Activated effector memory CD4-positive, alpha-beta T cell treated with Interleukin-2 at 50 U/mL for 16 hours (primary cell): ENCODE measurements at regions not wholly inside any gene's neighbourhood (a gene's known extent, or its start where the extent isn't known, plus 50 kb on each side); places are given as distances from the start of the nearest gene placed in this dataset.
"Not testable (repeated sequence)": the region's sequence is repeated elsewhere in the genome, so short reads cannot be mapped to it uniquely, and the experiment has no call there.

Experiments
- DNase-seq: peaks from one replicate; pipeline ENCODE4 v3.0.0-alpha.2; 2020

DNA sequence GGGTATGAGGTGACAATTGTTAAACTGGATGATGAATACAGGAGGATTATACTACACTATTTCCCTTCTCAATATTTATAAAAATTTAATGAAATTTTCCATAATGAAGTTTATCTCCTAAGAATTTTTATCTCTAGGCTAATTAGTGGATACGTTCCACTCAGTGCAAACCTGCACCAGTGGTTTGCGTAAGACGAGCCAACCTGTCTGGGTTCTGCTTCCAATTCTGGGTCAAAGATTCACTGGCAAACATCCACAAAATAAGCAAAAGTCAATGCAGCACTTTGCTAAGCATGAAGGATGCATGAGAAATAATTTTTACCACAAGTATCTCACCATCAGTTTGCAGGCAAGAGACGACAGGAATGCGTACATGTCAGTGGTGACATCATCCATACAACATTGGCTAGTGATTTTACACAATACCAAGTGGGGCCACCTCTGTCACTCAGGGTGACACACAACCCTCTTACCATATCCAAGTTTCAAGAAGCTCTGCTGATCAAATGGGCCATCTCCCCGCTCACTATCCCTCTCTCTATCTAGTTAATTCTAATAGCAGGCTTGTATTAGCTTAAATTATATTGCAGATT, 51.7 kb downstream of the FAM50B start:
- no peak for DNase-seq

DNA sequence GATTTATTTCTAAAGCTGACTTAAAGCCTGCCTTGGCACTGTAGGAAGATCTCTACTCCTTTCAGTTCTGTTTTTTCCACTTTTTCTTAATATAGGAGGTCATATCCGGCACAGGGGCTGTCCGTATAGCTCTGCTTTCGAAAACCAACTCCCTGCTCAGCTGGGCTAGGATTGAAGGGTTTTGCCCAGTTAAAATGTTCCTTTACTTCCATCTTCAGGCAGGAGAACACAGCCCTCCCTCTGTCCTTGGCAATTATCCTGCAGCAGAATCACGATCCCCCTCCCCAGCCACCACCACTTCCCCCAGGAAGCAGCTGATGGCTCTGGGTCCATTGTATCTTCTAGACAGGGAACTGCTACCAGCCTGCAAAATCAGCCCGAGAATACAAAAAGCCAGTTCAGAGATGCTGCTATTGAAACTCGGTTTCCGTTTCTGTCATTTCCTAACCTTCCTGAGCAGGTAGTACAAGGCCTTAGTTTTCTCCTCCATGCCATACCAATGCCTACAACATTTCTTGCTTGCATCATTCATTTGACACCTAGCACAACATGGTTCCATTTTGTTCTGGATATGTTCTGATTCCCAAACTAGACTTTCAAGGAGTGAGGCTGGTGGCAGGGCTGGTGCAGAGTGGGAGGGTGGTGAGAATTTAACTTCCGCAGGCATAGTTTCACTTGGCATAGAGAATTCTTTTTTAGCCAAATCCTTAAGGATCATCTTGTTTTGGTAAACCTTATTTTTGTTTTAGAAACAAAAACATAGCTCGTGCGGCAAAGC, 53.9 kb downstream of the FAM50B start:
- DNase-seq = no peak

DNA sequence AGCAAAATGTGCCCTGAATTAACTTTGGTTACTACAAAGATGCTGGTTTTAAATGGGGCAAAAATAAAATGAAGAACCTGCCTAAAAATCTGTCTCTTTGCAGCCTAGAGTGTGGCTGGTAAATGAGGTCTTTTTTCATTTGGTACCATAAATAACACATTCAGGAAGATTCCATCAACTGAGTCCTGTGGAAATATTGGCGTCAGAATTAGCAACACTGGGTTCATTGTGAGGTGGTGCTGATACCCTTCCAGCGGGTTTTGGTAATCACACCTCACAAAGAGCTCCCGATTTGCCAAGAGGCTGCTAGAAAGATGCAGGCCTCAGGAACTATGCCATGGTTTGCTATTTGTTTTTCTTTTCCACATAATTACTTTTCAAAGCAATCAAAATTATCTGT, 55.3 kb downstream of the FAM50B start:
- DNase-seq = no peak

DNA sequence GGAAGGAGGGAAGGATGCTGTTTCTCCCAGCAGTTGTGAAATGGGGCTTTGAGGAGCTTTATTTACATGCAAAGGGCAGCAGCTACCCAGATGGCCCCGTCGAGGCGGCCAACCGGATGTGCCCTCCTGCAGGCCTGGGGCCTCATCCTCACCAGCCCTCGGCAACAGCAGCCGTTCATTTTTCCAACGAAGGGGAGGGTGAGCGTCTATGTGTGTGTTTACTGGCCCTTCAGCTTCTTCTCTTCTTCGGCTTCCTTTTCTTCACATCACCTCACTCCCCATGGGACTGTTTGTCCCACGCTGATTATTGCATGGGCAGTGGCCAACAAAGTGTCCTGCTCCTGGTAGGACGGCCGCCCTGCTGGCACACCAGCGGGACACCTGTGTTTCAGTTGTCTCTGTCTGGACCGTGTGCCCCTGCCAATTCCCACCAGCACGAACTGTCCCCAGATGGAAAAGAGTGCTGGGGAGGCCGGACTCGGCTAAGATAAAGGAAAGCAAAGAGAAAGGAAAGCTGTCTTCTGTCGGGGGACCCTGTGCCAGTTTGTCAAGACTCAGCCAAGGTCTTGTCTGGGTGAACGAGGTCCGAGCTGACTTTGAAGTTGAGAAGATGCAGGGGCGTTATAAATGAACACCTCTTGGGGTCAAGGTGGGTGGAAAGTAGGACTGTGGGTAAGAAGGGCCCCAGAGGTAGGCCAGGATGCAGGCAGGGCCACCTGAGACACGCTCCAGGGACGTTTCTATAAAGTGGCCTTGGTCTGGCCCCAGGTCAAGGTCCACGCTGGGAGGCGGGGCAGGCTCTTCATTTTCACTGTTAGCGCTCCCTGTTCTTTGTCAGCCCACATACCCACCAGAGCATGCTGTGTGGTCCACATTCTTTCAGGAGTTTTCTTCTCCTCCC, 57.0 kb downstream of the FAM50B start:
- DNase-seq = no peak

DNA sequence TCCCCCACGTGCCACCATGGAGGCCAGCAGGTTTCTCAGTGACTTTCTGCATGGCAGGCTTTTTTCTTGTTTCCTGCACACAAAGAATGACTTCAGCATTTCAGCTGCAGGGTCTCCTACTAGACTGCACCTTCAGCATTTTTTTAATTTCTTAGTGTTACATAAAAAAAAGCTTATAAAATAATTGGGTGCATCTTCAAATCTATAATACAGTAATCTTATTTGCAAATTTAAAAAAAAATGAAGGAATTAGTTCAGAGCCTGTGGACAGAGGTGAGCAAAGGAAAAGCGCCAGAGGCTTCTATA, 57.6 kb downstream of the FAM50B start:
- DNase-seq = no peak

DNA sequence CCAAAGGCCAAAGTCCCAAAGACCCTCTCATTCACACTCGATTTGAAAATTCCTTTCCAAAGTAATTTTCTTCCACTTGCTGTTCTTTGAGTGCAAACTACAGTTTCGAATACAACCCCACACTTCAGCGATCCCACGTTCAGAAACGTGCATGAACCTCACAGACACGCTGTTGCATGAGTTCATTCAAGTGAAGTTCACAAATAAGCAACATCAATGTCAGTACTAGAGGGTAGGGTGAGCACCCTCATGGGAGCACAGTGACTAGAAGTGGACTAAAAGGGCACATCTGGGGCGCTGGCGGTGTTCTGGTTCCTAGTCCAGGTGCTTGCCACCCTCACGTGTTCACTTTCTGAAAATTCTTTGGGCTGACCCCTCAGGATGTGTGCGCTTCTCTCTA, 59.0 kb downstream of the FAM50B start:
- DNase-seq = no peak

DNA sequence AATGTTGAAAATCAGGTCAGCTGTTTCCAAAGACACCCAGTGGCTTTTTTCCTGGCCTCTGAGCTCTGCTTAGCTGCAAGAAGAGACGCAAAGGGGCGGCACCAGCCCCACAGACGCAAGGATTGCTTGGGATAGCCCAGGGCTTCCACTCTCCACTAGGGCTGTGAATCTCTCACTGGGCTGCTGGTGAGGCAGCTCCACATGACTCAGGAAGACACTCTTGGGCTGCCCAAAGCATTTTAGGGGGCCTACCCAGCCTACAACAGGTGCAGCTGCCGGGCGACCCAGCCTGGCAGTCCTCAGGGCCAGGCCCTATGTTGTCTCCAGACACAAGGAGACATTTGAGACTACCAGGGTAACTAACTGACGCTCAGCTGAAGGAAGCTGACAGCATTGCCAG, 59.8 kb downstream of the FAM50B start:
- DNase-seq = no peak

DNA sequence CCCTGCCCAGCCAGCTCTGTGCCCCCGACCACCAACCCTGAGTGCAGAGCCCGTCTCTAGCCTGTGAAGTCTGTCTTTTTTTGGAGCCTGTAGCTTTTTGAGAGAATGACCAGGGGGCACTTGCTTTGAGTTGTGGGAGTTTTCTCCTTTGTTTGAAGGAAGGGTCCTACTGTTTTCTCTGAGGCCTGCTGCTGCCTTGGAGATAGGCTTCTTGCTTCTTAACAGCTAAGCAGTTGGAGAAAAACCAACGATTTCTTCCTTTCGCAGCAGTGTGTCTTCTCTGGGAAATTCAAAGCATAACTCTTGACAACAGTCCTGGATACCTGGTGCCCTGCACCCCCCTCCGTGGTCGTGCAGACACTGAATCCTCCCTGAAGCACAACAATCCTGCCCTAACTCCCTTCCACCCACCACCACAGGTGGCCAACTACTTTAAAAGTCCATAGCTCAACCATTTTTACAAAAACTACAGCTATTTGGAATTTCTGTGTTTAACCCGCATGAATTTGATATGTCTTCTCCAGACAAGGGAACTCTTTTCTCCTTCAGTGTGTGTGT, 61.0 kb downstream of the FAM50B start:
- DNase-seq = no peak

DNA sequence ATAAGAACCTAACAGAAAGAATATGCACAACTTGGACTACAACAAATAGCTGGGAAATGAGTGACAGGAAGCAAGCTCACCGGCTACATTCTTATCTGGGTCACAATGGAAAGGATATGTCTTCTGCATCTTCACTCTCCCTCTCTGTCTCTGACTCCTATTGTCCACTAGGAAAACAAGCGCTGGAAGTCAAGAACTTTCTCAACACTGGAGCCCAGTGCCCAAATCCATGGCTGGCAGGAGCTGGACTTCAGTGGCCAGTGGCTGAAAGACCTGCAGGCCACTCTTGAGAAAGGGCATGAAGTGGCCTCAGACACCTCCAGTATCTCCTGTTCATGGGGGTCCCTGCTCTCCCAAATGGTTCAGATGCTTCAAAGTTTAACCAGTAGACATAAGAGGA, 62.0 kb downstream of the FAM50B start:
- no peak for DNase-seq

DNA sequence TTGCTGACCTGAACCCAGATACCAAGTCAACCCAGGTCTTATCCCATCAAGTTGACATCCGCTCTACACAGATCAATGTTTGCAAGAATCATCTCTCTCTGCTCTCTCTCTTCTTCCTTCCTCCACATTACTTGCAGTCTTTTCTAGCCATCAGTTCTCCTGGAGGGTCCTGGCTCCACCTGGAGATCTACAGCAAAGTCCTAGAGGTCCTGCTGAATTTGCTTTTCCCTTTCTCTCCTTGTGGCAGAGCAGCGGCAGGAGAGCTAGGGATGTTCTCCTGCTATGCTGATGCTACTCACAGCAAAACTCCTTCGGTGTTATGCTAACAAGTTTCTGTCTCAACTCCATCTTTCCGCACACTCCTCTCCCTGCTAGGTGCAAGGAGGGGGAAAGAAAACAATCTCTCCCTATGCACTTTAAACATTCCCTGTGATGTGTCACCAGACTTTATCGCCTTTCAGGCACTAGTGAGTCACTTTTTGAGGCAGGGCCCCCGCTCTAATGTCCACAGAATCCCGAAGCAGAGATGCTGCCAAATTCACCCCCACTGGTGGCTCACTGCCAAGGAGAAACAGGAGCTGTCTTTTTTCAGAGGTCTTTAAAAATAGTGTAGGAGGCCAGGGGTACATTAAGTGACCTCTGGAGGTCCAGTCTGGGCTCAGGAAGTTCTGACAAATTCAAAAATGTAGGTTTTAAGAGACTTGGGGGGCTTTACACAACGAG, 62.6 kb downstream of the FAM50B start:
- no peak for DNase-seq

DNA sequence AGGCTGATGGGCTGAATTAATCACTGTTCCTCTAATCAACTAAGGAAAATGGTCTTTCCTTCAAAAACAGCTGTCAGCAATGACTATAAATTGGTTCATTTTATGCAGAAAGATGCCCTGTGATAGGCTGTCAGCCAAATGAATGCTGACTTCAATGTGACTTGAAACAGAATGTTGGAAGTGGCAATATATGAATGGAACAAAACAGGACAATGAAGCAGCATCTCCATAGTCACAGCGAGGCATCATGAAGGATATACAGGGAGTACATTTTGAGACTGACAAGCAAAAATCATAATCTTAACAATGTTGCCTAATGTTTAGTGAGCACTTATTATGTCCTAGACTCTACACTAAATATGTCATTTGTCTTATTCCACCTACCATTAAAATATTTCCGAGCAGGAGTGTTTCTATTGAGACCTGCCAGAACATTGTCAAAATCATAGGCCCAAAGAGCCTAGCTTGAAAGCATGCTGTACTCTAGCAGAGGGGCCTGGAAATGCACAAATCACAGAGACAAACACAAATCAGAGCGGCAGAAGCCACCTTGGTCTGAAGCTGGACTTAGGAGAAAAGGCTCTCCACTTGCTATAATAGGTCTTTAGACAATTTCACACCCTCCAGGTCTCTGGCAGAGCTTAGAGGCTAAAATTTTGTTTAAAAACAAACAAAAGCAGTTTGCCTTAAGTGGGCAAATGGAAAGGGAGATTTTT, 63.3 kb downstream of the FAM50B start:
- DNase-seq = no peak

DNA sequence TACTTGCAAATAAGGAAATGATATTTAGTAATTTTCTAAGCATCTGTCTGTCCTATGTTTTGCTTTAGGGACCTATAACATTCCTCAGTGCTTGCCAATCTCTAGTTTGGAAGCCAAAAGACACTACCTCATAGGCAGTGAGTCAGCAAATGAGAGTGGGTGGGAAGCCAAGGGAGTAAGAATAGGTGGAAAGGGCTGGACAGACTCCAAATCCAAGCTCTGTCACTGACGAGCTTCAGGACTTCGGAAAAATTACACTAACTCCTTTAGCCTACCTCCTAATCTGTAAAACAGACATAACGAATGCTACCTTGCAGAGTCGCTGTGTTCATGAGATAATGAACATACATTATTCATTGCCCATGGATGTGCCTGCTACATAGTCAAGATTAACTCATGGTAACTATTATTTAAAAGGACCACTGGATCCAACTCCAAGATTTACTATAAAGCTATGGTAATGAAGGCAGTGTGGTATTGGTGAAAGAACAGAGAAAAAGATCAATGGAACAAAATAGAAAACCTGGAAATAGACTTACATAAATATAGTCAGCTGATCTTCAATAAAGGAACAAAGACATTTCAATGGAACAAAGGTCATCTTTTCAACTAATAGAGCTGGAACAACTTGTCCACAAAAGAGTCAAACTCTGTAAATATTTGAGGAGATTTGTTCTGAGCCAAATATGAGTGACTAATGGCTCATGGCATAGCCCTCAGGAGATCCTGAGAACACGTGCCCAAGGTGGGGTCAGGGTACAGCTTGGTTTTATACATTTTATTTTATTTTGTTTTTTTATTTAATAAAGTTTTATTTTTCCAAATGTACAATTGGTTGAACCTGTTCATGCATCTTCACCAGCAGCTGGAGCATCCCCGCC, 64.1 kb downstream of the FAM50B start:
- no peak for DNase-seq

DNA sequence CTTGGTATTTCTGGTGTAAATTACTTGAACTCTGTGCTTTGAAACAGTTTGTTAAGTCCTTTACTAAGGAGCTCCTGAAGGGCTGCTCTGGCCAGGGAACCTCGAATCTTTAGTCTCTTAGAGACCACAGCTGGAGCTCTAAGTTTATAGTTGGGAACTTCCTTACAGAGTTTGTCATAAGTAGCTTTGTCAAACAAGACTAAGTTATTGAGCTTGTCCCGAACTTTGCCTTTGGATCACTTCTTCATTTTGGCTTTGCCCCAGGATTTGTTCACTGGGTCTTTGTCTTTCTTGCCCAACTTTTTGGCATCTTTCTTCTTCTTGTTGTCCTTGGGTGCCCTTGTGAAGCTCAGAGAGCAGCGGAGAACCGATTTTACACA, 64.8 kb downstream of the FAM50B start:
- no peak for DNase-seq

DNA sequence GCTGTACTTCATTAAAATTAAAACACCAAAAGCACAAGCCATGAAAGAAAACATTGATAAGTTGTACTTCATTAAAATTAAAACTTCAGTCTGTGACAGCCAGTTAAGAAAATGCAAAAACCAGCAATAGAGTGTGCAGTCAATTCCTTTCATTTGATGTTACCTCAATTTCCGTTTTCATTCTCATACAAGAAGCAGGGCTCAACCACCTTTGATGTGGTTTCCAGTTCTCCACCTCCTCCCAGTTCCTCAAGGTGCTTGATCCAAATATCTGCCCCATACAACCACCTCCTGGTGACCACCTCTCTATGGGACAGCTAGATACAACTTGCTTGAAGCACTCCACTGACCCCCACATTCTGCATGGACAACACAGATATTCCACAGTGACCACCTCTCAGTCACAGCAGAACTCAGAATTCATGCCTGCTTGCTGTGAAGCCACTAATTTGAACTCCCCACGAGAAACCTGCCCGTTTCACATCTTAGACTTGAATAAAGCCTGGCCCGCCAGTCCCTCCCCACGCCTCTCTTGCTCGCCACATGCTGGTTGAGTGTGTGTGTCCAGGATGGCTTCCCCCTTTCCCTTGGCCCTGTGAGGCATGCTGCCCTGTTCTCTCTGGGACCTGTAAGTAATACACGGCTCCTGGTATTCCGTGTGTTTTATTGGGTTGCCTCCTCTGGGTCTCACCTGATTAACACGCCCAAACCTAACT, 66.1 kb downstream of the FAM50B start:
- DNase-seq = peak; percentile 7

DNA sequence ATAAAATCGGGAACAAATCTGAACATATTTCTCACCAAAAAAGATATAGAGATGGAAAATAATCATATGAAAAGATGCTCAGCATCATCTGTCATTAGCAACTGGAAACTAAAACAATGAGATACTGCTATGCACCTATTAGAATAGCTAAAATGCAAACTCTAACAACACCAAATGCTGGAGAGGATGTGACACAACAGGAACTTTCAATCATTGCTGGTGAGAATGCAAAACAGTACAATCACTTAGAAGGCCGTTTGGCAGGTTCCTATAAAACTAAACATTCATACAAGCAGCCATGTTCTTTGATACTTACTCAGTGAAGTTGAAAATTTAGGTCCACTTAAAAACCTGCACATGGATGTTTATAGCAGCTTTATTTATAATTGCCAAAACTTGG, 67.0 kb downstream of the FAM50B start:
- no peak for DNase-seq

DNA sequence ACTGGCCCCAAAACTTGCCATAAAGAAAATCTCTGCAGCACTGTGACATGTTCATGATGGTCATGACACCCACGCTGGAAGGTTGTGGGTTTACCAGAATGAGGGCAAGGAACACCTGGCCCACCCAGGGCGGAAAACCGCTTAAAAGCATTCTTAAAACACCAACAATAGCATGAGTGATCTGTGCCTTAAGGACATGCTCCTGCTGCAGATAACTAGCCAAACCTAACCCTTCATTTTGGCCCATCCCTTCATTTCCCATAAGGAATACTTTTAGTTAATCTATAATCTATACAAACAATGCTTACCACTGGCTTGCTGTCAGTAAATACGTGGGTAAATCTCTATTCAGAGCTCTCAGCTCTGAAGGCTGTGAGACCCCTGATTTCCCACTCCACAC, 67.6 kb downstream of the FAM50B start:
- not testable (repeated sequence) for DNase-seq

DNA sequence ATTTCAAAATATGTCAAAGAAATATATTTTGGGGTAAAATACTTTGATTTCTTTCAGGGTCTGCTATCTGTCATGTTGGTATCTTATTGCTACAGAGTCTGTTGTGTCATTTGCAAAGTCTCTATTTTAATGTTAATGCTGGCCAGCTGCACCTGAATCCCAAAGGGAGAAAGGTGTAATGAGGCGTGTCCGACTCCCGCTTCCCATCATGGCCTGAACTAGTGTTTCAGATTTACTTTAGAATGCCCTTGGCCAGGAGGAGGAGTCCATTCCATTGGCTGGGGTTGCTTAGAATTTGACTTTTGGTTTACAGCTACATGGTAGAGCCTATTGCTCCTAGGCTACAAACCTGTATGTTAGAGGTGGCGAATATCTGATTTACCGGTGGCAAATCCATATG, 69.3 kb downstream of the FAM50B start:
- no peak for DNase-seq

DNA sequence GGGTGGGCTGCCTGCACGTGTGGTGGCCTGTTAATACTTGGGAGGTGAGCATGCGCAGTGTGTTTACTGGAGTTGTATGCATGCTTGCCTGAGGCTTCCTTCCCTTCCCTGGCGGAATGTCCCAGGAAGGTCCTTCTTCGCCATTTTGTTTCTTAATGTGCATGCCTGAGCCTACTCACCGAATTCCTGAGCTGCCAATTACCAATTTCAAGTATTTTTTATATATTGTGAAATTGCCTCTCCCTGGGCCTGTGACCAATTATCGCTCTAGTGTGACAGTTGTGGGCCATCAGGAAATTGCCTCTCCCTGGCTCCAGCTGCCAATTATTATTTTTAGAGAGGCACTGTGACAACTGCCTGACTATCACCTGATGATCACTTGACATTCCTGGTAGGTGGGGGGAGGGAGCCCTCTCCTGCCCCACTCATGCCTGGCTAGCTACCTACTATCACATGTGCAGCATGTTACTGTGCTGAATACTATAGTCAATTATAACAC, 70.0 kb downstream of the FAM50B start:
- DNase-seq = no peak

DNA sequence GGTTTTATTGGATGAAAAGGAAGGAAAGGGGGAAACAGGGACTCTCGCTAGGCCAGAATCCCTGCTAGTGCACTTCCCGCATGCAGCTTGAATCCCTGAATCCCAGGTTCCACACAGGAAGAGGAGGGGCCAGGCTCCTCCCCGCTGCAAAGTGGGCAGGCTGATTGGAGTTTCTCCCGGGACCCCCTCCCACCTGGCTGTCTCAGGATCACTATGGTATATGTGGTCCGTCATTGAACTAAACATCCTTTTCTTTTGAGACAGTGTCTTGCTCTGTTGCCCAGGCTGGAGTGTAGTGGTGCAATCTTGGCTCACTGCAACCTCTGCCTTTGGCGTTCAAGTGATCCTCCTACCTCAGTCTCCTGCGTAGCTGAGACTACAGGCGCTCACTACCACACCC, 70.7 kb downstream of the FAM50B start:
- DNase-seq = no peak

DNA sequence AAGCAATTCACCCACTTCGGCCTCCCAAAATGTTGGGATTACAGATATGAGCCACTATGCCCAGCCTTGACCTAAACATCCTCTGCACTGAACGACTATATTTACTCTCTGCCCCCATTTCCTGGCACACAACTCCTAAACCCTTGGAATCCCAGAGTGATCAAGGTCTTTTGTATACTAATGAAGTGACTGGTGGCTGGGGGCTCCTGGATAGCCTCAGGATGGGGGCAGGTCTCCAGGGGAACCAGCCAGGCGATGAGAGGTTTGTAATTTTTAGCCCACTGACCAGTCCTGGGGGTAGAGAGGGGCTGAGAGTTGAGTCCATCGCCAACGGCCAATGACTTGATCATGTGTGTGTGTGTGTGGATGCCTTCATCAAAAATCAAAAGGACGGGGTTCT, 71.1 kb downstream of the FAM50B start:
- no peak for DNase-seq

DNA sequence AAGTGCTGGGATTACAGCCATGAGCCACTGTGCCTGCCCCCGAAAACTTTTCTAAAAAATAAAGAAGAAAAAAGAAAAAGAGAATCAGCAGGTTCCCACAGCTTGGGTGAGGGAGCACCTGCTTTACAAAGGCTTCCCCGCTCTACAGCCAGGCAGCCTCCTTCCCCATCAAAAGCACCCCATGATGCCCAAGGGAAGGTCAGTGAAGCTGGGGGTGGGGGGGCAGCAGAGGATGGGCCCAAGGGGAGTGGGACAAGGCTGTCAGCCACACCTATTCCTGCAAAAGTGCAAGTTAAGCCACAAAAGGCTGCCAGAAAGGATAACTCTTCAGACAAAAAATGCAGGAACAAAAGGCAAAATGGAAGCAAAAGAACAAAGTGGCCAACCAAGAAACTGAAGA, 72.5 kb downstream of the FAM50B start:
- no peak for DNase-seq
